GM21390 (cell line): ENCODE measurements at regions not wholly inside any gene's neighbourhood (a gene's known extent, or its start where the extent isn't known, plus 50 kb on each side); places are given as distances from the start of the nearest gene placed in this dataset.

ENCODE experiments used
- ATAC-seq: cut with Tn5 transposase; IDR thresholded peaks from one replicate; pipeline ENCODE4 v1.9.1; 2021; ENCODE audit not compliant: unreplicated experiment

- ATAC-seq, result no peak
Measured at GRCh38 chr1:8267307-8267706, 50.6 kb upstream of the SLC45A1 start.

DNA sequence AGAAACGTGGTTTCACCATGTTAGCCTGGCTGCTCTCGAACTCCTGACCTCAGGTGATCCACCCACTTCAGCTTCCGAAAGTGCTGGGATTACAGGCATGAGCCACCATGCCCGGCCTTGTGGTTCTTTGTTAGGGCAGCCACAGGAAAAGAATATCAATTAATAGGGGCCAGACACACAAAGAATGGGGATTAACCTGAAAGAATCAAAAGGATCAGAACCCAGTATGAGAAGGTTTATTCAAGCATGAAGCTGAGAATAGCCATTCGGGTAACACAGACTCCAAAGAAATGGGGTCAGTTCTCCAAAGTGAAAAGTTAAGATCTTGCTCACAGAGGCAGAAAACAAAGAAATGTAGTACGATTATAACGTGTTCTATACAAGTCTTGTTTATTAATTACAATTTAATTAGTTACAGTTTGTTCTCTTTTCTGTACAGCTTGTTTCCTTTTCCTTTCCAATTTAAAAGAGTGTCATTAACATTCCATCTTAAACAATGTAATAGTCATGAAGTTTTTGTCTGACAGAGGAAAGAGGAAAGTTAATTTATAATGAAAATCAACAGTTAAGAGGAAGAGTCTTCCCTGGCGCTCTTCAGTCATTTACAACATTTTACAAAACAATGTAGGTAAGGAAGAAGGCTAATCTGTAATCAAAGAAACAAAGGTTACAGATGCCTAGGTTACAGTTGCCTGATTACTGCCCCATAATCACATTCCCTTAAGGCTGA is 51.3 kb upstream of the SLC45A1 start:
- no peak for ATAC-seq

- no peak for ATAC-seq
Measured at GRCh38 chr1:8263791-8264190, 54.1 kb upstream of the SLC45A1 start.

- ATAC-seq, result no peak
Measured at GRCh38 chr1:8261398-8261762, 56.5 kb upstream of the SLC45A1 start.

DNA sequence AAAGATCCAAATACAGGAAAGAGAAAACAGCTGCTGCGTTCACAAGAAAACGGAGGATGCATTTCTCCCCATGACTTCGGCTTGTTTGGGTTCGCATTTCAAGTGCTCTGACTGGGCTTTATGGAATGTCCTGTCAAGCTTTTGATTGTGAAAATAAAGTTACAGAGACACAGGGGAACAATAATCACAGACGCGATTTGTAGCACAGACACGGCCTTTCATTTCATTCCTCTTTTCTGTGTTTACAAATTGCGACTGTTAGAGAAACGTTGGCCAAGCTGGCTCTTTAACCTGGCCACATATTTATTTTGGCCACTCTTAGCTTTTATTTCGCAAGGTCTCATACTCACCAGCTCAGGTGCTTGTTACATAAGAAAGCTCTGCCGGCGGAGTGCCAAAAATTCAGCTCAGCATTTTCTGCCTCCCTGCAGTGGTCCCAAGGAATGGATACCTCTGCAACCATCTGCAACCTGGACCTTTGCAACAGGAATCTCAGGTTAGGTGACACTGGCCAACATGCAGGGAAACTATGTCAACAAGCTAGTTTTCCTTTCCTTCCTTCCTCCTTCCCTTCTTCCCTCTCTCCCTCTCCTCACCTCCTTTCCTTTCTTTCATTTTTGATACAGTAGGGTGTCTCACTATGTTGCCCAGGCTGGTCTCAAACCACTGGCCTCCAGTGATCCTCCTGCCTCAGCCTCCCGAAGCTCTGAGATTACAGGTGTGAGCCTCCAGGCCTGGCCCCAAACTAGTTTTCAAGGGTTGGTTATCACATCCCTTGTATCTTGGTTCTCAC is 58.2 kb upstream of the SLC45A1 start:
- no peak for ATAC-seq

GRCh38 chr1:8257621-8258020 is 60.3 kb upstream of the SLC45A1 start:
- no peak for ATAC-seq

DNA sequence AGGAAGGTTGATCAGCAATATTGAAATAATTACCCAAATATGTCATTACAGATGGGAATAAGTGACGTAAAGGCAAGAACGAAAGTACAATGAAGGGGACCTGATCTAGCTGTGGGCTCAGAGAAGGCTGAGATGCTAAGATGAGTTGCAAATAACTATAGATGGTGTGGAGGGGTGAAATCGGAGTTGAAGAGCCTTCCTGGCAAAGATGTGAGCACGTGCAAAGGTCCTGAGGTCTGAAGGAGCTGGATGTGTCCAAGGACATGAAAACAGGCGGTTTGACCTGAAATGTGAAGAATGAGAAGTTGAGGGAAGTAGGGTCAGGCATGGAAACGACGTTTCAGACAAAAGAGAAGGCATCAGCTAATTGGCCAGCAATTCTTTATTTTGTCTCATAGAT is 61.6 kb upstream of the SLC45A1 start:
- no peak for ATAC-seq

DNA sequence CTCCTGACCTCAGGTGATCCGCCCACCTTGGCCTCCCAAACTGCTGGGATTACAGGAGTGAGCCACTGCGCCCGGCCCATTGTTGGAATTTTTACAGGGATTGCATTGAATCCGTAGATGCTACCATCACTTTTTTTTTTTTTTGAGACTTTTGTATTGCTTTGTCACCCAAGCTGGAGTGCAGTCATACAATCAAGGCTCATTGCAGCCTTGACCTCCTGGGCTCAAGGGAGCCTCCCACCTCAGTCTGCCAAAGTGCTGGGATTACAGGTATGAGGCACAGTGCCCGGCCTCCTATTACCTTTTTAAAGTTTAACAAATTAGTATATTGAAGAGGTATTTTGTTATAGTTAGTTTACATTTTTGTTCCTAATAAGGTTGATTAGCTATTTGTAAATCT is 62.2 kb upstream of the SLC45A1 start:
- no peak for ATAC-seq

- no peak for ATAC-seq
Measured at GRCh38 chr1:8252266-8252951, 65.5 kb upstream of the SLC45A1 start.

DNA sequence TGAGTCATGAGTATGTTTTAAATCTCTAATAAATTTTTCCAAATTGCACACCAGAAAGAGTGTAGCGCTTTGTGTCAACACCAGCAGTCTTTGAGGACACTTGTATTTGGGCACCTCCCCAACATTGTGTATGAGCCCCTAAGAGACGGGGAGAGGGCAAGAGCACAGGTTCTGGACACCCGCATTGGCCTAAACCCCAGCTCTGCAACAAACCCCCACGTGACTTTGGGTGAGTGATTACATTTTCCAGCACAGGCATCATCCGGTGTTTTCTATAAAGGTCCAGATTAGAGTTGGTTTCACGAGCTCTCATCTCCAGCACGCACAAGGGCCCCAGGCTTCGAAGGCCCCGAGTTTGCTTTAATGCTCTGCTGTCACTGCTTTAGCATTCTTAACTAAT is 66.3 kb upstream of the SLC45A1 start:
- ATAC-seq, result no peak

GRCh38 chr1:8249838-8250237 is 68.1 kb upstream of the SLC45A1 start:
- ATAC-seq, result no peak

DNA sequence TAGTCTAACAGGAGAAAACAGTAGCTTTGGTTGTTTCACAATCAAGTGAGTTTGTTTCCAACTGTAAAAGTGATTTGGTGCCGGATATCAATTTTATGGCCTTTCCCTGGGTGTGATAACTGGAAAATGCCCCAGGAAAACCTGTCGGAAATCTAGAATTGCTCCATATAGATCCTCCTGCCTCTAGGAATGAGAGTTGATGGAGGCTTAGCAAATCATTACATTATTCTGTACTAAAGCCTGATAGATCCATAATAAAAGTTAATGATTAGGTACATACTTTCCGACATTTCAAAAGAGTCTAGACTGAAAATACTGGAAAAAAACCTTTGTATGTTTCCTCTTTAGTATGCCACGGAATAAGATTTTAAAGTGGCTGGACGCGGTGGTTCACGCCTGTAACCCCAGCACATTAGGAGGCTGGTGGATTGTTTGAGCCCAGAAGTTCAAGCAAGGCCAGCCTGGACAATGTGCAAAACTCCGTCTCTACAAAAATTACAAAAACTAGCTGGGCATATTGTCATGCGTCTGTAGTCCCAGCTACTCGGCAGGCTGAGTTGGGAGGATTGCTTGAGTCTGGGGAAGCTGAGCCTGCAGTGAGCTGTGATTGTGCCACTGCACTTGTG is 70.0 kb upstream of the SLC45A1 start:
- ATAC-seq, result no peak

DNA sequence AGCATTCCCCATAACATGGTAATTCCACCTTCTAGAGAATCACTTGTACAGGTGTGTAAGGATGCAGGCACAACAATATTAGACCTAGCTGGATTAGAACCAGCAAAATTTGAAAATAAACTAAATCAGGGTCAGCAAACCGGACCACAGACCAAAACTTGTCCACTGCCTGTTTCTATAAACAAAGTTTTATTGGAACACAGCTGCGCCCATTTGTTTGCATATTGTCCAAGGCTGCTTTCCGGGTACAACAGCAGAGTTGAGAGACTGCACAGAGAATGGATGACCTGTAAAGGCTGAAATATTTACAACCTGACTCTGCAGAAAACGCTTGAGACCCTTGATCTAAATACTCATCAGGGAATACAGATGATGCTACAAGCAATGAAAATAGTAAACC is 73.6 kb upstream of the SLC45A1 start:
- no peak for ATAC-seq

GRCh38 chr1:8242498-8242897 is 75.4 kb upstream of the SLC45A1 start:
- ATAC-seq, result no peak

DNA sequence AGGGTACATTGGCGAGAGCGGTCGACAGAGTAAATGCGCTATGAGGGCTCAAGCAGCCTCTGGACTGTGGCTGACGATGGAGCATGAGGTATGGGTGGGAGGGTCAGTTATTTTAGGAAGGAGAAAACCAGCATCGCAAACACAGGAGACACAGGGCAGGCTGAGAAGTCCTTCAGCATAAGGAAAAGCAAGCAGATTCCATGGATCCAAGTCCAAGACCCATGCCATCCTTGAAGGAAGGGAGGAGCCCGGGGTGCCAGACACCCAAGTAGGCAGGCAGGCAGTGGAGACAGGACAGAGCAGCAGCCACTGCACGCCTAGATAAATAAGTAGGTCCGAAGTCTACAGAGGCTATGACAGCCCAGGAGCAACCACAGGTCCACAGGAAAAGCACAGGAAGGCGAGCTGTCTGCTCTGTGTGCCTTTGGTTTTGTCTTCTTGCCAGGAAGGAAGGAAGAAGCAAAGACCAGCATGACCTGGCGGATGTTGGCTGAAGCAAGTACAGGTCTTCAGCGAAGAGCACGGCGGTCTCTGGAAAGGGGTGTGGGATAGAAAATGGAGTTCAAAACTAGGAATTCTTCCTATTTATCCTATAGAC is 76.4 kb upstream of the SLC45A1 start:
- ATAC-seq, result no peak

GRCh38 chr1:8239306-8240023 is 78.4 kb upstream of the SLC45A1 start:
- no peak for ATAC-seq

- no peak for ATAC-seq
Measured at GRCh38 chr1:8239039-8239305, 78.9 kb upstream of the SLC45A1 start.

- no peak for ATAC-seq
Measured at GRCh38 chr1:8238141-8239038, 79.5 kb upstream of the SLC45A1 start.

DNA sequence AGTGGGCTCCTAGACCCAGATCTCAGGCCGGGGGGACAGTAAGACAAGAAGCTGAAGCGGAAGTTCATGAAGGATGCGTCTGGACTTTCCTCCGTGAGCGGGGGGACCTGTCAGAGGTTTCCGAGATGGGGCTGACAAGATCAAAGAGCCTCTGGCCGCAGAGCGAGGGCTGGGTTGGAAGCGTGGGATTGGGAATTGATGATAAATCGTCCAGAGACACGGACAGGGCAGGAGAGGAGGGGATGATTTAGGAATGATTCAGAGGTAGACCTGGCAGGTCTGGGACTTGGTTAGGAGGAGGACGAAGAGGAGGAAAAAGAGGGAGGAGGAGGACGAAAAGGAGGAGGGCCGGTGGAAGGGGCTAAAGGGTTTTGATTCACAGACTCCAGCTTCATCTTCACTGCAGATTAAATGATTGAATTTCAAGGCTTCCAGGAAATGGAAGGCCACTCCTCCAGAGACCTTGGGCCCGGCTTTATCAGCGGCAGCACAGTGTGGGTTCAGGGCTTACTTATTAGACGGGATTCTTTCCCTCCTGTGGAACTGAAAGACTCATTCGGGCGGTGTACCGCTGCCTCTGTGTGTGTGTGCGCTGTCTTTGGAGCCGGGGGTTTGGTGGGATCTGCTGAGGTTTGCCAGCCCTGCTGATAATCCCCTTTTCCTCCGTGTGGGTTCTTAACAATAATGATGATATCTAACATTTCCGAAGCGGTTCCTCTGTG is 85.7 kb upstream of the SLC45A1 start:
- ATAC-seq, result no peak
